Ascending aorta (tissue), 2 donors: ENCODE measurements at regions not wholly inside any gene's neighbourhood (a gene's known extent, or its start where the extent isn't known, plus 50 kb on each side); places are given as distances from the start of the nearest gene placed in this dataset.

ENCODE experiments used
- DNase-seq, 2 donors: peaks; one replicate each; pipeline ENCODE4 v3.0.0-alpha.2; 2019; ENCODE audit warnings: low spot score in 2 of 2
- H3K27ac ChIP-seq, 2 donors: fragments of 200-600 bp; sonication (generic); one replicate each; pipeline ENCODE4 v1.5.1; 2016 to 2017; ENCODE audit warnings: mild to moderate bottlenecking in 1 of 2
- H3K27me3 ChIP-seq: fragments of 200-600 bp; sonication (generic); one replicate; pipeline ENCODE4 v1.5.1; 2017
- H3K36me3 ChIP-seq, 2 donors: fragments of 200-600 bp; sonication (generic); one replicate each; pipeline ENCODE4 v1.5.1; 2016
- H3K4me1 ChIP-seq, 2 donors: fragments of 200-600 bp; sonication (generic); one replicate each; pipeline ENCODE4 v1.5.1; 2016 to 2017; ENCODE audit warnings: mild to moderate bottlenecking in 1 of 2
- H3K4me3 ChIP-seq, 2 donors: fragments of 200-600 bp; sonication (generic); one replicate each; pipeline ENCODE4 v1.5.1; 2016 to 2017; ENCODE audit warnings: mild to moderate bottlenecking in 1 of 2
- H3K9me3 ChIP-seq, 2 donors: fragments of 200-600 bp; sonication (generic); one replicate each; pipeline ENCODE4 v1.5.1; 2016
- intact Hi-C: fragments of 100-400 bp; cut with DNase I; formaldehyde crosslinking; loops from one replicate; pipeline ENCODE4 v1.15.1; 2023
- TF ChIP-seq, protein P1 (sequence below), 3 experiments: fragments of 200-600 bp in 2 of 3; fragments of 450-650 bp in 1 of 3; sonication (generic) in 2 of 3; IDR thresholded peaks; one replicate each; pipeline ENCODE4 v1.5.1; 2016 to 2019; ENCODE audit warnings: antibody characterized with exemption in 3 of 3, mild to moderate bottlenecking in 1 of 3, moderate library complexity in 1 of 3

GRCh38 chr13:31951215-31951678 lies 80.3 kb upstream of the FRY start:
- Histone ChIP-seq H3K9me3 (no peaks in the 10 kb centered on the region), H3K4me1 (no peaks in the 10 kb centered on the region), H3K27me3 (no peaks in the 10 kb centered on the region), H3K4me3 (no peak overlapping the region), H3K36me3 (peaks cover 4 to 12% of the 10 kb centered on the region in 2 donors), H3K27ac (peak overlapping the region in 1 of 2 donors; percentile 2)
- TF ChIP-seq, protein P1, sequence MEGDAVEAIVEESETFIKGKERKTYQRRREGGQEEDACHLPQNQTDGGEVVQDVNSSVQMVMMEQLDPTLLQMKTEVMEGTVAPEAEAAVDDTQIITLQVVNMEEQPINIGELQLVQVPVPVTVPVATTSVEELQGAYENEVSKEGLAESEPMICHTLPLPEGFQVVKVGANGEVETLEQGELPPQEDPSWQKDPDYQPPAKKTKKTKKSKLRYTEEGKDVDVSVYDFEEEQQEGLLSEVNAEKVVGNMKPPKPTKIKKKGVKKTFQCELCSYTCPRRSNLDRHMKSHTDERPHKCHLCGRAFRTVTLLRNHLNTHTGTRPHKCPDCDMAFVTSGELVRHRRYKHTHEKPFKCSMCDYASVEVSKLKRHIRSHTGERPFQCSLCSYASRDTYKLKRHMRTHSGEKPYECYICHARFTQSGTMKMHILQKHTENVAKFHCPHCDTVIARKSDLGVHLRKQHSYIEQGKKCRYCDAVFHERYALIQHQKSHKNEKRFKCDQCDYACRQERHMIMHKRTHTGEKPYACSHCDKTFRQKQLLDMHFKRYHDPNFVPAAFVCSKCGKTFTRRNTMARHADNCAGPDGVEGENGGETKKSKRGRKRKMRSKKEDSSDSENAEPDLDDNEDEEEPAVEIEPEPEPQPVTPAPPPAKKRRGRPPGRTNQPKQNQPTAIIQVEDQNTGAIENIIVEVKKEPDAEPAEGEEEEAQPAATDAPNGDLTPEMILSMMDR (IDR thresholded peaks at IDR 0.05) = no peak
- intact Hi-C loops = no loop called here
- DNase-seq = peak; percentile 50 to 80

- H3K36me3 ChIP-seq = peaks cover 4 to 12% of the 10 kb centered on the region in 2 donors
- TF ChIP-seq, protein P1 (IDR thresholded peaks at IDR 0.05) = no peak
- no peaks in the 10 kb centered on the region for H3K27me3 ChIP-seq
- no peak for DNase-seq
- H3K27ac ChIP-seq = no peak overlapping the region
- H3K4me3 ChIP-seq = no peak overlapping the region
- H3K4me1 ChIP-seq = no peaks in the 10 kb centered on the region
- no peaks in the 10 kb centered on the region for H3K9me3 ChIP-seq
- intact Hi-C loops = no loop called here
Measured at GRCh38 chr13:31952641-31953380, 78.8 kb upstream of the FRY start.

DNA sequence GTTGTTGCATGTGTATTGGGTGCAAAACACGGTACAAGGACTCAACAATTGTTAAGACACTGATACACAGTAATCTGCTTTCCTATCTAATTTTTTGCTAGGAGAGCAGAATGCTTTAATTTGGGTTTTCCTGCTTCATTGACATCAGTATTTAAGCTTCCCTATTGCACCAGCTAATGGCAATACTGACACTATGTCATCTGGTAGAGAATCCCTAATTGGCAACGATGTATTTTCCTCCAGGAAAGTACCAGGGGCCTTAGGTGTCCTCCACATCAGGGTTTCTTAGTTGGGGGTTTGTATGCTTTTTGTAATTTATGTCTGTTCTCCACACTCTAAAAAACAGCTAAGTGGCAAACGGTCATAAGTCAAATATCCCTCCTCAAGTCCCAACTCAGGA lies 76.5 kb upstream of the FRY start:
- no peak for DNase-seq
- Histone ChIP-seq H3K27me3 (no peaks in the 10 kb centered on the region), H3K4me1 (no peaks in the 10 kb centered on the region), H3K9me3 (no peaks in the 10 kb centered on the region), H3K27ac (no peak overlapping the region), H3K4me3 (no peak overlapping the region), H3K36me3 (peaks cover 0 to 8% of the 10 kb centered on the region in 2 donors)
- TF ChIP-seq, protein P1 (IDR thresholded peaks at IDR 0.05) = no peak
- intact Hi-C loops = no loop called here

DNA sequence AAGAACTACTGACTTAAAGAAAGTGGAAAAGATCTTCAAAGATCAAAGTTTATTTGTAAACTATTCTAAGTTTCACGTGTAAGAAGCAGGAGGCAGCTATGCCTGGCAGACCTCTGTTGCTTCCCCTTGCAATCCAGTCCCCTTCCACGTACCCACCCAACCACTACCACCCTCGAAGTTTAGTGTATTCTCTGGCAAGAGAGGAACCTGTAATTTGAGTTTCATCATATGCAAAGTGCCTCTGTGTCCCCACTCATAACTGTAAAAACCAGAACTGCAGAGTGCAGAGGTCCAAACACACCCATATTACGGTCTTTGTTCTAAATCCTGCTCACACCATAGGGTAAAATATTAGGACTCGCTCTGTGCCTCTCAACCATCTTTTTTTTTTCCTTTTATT lies 75.8 kb upstream of the FRY start:
- Histone ChIP-seq H3K27me3 (no peaks in the 10 kb centered on the region), H3K4me3 (no peak overlapping the region), H3K4me1 (no peaks in the 10 kb centered on the region), H3K27ac (no peak overlapping the region), H3K36me3 (peaks cover 0 to 8% of the 10 kb centered on the region in 2 donors), H3K9me3 (no peaks in the 10 kb centered on the region)
- no peak for DNase-seq
- intact Hi-C loops = no loop called here
- TF ChIP-seq, protein P1 (IDR thresholded peaks at IDR 0.05) = no peak

DNA sequence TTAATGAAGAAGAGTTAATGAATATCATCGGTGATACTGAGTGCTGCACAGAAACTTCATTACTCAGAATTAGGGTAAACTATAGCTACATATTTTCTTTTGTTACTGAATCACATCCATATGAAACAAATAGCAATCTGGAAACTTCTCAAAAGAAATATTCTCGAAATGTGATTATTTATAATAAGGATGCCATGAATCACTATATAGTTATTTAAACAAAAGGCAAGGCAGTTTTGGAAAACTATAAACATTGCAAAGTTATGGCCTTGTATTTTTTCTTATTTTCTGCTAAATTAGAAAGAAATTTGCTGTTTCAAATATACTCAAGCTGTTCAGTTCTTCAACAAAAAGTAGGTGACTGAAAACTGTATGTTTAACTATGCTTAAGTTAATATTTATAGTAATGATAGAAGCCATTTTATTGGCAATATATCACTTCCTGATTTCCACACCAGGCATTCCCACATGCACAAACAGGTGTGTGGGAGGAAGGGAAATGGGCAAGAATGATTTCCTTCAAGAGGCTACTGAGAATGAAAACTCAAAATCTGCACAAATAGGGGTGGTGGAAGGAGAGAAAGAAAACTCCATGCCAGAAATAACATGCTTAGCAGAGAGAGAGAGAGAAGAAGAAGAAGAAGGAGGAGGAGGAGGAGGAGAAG lies 74.5 kb upstream of the FRY start:
- Histone ChIP-seq H3K9me3 (no peaks in the 10 kb centered on the region), H3K27me3 (no peaks in the 10 kb centered on the region), H3K4me3 (no peak overlapping the region), H3K4me1 (no peaks in the 10 kb centered on the region), H3K27ac (no peak overlapping the region), H3K36me3 (peaks cover 0 to 8% of the 10 kb centered on the region in 2 donors)
- TF ChIP-seq, protein P1 (IDR thresholded peaks at IDR 0.05) = no peak
- intact Hi-C loops = no loop called here
- DNase-seq = no peak
